ENCODE measurements at regions not wholly inside any gene's neighbourhood (a gene's known extent, or its start where the extent isn't known, plus 50 kb on each side); places are given as distances from the start of the nearest gene placed in this dataset.

- TF ChIP-seq CTCF (IDR thresholded peaks at IDR 0.05) (no peak), POLR2A (IDR thresholded peaks at IDR 0.05) (no peak)
- no peak overlapping the region for H3K27ac ChIP-seq
- WGBS, 4 donors = 61 to 92% (median 85%) methylated on average over 1 of the region's 1 CpG
- H3K27me3 ChIP-seq = no peaks in the 10 kb centered on the region
- H3K4me1 ChIP-seq = no peaks in the 10 kb centered on the region
- DNase-seq (no peak), ATAC-seq (peak in 1 of 4 donors; percentile 32)
- H3K36me3 ChIP-seq = no peaks in the 10 kb centered on the region
- H3K9me3 ChIP-seq = no peaks in the 10 kb centered on the region
- H3K4me3 ChIP-seq = no peak overlapping the region
- intact Hi-C loops (cut with DNase I) = loop anchor here in 1 of 10 donors (10.0 kb wide), 1 partner anchor 55 kb away; no protein-coding TSS in a partner anchor
Measured at GRCh38 chr18:27879540-27879939, 297.4 kb downstream of the CDH2 start.

GRCh38 chr18:27871726-27872125 lies 305.2 kb downstream of the CDH2 start:
- TF ChIP-seq CTCF (IDR thresholded peaks at IDR 0.05) (no peak), POLR2A (IDR thresholded peaks at IDR 0.05) (no peak)
- no peak for ATAC-seq
- intact Hi-C loops (cut with DNase I) = loop anchor here in 1 of 10 donors (10.0 kb wide), 1 partner anchor 63 kb away; no protein-coding TSS in a partner anchor
- no peaks in the 10 kb centered on the region for H3K27me3 ChIP-seq
- H3K36me3 ChIP-seq = no peaks in the 10 kb centered on the region
- no peak for DNase-seq
- no peaks in the 10 kb centered on the region for H3K4me1 ChIP-seq
- H3K9me3 ChIP-seq = peaks cover 0 to 4% (median 0%) of the 10 kb centered on the region in 12 donors
- H3K27ac ChIP-seq = no peak overlapping the region
- WGBS, 4 donors = 53 to 72% (median 63%) methylated on average over 5 of the region's 5 CpGs
- H3K4me3 ChIP-seq = no peak overlapping the region

- Histone ChIP-seq H3K4me3 (no peak overlapping the region), H3K27ac (no peak overlapping the region), H3K36me3 (no peaks in the 10 kb centered on the region), H3K4me1 (no peaks in the 10 kb centered on the region), H3K27me3 (no peaks in the 10 kb centered on the region), H3K9me3 (peaks cover 0 to 4% (median 0%) of the 10 kb centered on the region in 12 donors)
- no peak for DNase-seq
- intact Hi-C loops (cut with DNase I) = loop anchor here in 1 of 10 donors (10.0 kb wide), 1 partner anchor 65 kb away; no protein-coding TSS in a partner anchor
- no peak for ATAC-seq
- no peak for TF ChIP-seq CTCF (IDR thresholded peaks at IDR 0.05)
- TF ChIP-seq POLR2A (IDR thresholded peaks at IDR 0.05) = no peak
- WGBS, 4 donors = 59 to 90% (median 78%) methylated on average over 4 of the region's 4 CpGs
Measured at GRCh38 chr18:27869735-27870134, 307.2 kb downstream of the CDH2 start.

GRCh38 chr18:27865431-27865830 lies 311.5 kb downstream of the CDH2 start:
- Histone ChIP-seq H3K36me3 (no peaks in the 10 kb centered on the region), H3K4me3 (no peak overlapping the region), H3K9me3 (peaks cover 0 to 4% (median 0%) of the 10 kb centered on the region in 12 donors), H3K27me3 (no peaks in the 10 kb centered on the region), H3K4me1 (peaks cover 0 to 20% (median 0%) of the 10 kb centered on the region in 12 donors), H3K27ac (no peak overlapping the region)
- intact Hi-C loops (cut with DNase I) = no loop called here
- DNase-seq (no peak), ATAC-seq (no peak)
- WGBS, 4 donors = 84 to 93% (median 89%) methylated on average over 1 of the region's 1 CpG
- TF ChIP-seq CTCF (IDR thresholded peaks at IDR 0.05) (no peak), POLR2A (IDR thresholded peaks at IDR 0.05) (no peak)
